ENCODE measurements at regions not wholly inside any gene's neighbourhood (a gene's known extent, or its start where the extent isn't known, plus 50 kb on each side); places are given as distances from the start of the nearest gene placed in this dataset.

DNA sequence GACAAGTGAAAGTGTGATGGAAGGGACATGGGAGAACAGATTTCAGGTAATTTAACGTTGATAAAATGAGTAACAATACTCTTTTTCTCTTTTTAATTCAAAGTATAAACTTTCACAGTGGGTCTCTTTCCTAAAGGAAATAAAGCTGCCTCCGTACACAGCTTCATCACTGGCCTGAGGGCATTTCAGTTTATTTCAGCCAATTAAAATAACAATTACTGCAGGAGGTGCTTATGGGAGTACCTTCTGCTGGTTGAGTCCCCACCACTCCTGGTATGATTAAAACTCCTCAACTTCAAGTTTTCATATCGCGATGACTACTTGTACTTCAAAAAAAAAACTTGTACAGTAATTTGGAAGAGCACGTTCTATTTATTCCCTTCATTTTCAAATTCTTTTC, 1845.9 kb downstream of the MAT2B start:
- TF ChIP-seq, protein P1, sequence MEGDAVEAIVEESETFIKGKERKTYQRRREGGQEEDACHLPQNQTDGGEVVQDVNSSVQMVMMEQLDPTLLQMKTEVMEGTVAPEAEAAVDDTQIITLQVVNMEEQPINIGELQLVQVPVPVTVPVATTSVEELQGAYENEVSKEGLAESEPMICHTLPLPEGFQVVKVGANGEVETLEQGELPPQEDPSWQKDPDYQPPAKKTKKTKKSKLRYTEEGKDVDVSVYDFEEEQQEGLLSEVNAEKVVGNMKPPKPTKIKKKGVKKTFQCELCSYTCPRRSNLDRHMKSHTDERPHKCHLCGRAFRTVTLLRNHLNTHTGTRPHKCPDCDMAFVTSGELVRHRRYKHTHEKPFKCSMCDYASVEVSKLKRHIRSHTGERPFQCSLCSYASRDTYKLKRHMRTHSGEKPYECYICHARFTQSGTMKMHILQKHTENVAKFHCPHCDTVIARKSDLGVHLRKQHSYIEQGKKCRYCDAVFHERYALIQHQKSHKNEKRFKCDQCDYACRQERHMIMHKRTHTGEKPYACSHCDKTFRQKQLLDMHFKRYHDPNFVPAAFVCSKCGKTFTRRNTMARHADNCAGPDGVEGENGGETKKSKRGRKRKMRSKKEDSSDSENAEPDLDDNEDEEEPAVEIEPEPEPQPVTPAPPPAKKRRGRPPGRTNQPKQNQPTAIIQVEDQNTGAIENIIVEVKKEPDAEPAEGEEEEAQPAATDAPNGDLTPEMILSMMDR (conservative IDR thresholded peaks at IDR 0.05) = no peak
- no peak overlapping the region for H3K27ac ChIP-seq

DNA sequence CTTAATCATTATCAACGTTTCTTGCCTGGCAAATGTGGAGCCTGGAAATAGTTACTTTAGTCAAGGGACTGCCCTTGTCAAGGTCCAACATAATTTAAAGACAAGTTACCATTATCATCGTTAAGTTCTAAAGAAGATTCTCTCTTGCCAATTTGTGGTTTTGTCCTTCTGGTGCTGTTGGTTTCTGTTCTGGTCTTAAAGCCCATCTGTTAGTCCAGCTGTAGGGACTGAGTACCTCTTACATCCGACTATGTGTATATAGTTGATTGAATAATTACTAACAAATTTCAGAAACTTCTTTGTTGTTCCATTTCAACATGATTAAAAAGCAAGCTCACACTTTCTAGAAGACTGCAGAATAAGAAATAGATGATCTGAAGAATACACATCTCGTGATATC, 1854.9 kb downstream of the MAT2B start:
- TF ChIP-seq, protein P1 (conservative IDR thresholded peaks at IDR 0.05) = no peak
- H3K27ac ChIP-seq = no peak overlapping the region

DNA sequence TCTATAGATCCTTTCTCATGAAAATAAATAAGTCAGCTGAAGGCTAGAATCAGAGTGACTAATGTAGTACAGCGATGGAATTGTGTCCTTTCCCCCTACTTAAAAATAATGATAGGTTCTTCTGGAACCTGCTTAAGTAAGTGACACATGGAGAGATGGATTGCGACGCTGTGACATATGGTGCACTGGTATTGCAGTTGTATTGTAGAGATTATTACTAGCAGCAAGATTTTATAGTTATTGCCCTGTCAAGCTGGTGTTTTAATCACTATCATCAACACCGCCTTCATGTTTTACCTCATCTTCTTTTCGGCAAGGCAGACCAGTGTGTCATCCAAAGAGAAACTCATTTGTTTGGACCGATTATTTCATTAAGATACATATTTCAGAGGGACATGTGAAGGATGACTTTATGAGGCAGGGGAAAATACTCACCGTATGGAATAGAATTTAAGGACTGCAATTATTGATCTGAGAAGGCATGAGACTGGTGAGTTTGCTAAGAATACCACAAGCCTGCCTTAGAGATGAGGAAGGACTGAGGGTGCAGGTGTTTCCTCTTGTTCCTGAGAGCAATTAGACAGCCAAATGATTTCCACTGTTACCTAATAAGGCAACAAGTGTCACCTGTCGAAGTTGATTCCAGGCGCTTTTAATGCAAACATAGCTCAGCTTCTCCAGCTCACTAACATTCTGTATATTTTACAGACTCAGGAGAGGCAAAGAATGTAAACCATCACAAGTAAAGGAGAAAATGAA, 1855.5 kb downstream of the MAT2B start:
- no peak overlapping the region for H3K27ac ChIP-seq
- TF ChIP-seq, protein P1 (conservative IDR thresholded peaks at IDR 0.05) = no peak

DNA sequence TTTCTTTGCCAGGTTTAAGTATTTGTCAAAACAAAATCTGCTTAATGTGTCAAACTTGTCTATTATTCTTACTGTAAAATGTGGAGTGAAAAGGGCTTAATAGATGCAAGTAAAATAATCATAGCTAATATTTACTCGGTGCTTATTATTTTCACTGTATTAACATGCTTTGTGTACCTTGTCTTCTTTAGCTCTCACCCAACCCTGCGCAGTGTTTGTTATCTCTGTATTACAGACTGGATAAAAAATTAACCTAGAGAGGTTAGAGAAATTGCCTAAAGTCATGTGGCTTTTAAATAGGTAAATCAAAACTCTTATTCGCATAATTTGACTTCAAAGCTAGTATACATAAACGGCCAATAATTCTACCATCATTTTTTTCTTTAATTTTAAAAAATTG, 1864.8 kb downstream of the MAT2B start:
- TF ChIP-seq, protein P1 (conservative IDR thresholded peaks at IDR 0.05) = no peak
- no peak overlapping the region for H3K27ac ChIP-seq

DNA sequence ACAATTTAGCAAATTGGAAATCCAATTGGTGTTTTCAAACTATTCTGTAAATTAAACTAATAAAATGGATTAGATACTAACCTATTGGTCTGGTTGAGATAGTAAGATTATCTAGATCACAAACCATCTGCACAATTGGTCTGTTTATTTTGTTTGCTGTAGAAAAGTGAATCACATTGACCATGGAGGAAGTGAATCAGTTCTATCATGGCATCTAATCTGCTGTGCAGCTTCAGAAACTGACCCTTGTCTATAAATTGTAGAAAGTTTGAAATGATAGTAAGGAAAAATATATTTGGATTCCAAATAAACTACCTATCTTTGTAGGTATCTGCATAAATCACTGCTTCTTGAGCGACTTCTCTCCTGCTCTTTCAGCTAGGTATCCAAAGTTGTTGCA, 1865.4 kb downstream of the MAT2B start:
- H3K27ac ChIP-seq = no peak overlapping the region
- TF ChIP-seq, protein P1 (conservative IDR thresholded peaks at IDR 0.05) = no peak

DNA sequence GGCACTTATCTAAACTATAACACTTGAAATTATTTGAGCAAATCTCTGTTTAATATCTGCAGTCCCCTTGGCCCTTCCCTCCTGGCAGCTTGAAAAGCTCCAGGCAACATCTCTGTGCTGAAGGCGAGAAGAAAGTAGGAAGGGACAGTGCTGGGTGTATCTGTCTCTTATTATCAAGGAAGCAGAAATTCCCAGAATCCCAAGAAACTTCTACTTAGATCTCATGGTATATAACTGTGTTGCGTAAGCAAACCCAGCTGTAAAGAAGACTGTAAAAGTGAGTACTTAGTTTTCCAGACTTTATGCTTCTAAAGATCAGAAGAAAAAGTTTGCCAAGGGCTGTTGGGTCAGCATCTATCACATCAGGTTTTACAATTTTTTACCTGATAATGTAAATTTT, 1869.8 kb downstream of the MAT2B start:
- TF ChIP-seq, protein P1 (conservative IDR thresholded peaks at IDR 0.05) = no peak
- H3K27ac ChIP-seq = no peak overlapping the region

DNA sequence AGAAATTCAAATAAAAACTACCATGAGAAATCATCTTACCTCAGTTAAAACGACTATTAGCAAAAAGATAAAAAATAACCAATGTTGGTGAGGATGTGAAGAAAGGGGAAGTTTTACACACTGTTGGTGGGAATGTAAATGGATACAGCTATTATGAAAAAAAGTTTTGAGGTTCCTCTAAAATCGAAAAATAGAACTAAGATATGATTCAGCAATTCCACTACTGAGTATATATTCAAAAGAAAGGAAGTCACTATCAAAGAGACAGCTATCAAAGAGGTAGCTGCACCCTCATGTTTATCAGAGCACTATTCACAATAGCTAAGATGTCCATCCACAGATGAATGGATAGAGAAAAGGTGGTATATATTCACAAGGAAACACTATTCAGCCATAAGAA, 1888.4 kb downstream of the MAT2B start:
- H3K27ac ChIP-seq = no peak overlapping the region
- TF ChIP-seq, protein P1 (conservative IDR thresholded peaks at IDR 0.05) = no peak
